GM20000 (cell line): ENCODE measurements at regions not wholly inside any gene's neighbourhood (a gene's known extent, or its start where the extent isn't known, plus 50 kb on each side); places are given as distances from the start of the nearest gene placed in this dataset.

Experiments
- DNase-seq: peaks from one replicate; pipeline ENCODE4 v3.0.0; 2012; ENCODE audit warnings: low spot score
- TF ChIP-seq, protein P1 (sequence below): IDR thresholded peaks from 2 replicates; pipeline ENCODE4 v1.5.1; 2012; ENCODE audit warnings: mild to moderate bottlenecking, control low read depth; ENCODE audit errors: extremely low read depth, missing control alignments

DNA sequence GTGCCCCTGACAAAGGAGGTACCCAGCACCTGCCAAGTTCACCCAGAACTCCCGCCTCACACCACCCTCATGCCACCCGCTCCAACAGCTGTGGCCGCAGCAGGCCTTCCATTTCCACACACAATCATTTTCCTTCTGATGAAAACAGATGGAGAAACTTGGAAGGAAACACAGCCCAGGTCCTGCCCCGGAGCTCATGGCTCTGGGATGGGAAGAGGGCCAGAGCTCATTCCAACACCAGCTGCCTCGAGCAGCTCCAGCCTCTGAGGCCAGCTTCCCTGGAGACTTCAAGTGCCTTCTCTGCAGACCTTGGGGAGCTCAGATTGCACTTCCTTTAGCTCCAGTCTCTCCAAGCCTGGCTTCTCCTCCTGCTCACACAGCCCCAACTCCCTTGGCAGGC, 55.1 kb upstream of the CMKLR1 start:
- DNase-seq = no peak
- TF ChIP-seq, protein P1, sequence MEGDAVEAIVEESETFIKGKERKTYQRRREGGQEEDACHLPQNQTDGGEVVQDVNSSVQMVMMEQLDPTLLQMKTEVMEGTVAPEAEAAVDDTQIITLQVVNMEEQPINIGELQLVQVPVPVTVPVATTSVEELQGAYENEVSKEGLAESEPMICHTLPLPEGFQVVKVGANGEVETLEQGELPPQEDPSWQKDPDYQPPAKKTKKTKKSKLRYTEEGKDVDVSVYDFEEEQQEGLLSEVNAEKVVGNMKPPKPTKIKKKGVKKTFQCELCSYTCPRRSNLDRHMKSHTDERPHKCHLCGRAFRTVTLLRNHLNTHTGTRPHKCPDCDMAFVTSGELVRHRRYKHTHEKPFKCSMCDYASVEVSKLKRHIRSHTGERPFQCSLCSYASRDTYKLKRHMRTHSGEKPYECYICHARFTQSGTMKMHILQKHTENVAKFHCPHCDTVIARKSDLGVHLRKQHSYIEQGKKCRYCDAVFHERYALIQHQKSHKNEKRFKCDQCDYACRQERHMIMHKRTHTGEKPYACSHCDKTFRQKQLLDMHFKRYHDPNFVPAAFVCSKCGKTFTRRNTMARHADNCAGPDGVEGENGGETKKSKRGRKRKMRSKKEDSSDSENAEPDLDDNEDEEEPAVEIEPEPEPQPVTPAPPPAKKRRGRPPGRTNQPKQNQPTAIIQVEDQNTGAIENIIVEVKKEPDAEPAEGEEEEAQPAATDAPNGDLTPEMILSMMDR = no peak

DNA sequence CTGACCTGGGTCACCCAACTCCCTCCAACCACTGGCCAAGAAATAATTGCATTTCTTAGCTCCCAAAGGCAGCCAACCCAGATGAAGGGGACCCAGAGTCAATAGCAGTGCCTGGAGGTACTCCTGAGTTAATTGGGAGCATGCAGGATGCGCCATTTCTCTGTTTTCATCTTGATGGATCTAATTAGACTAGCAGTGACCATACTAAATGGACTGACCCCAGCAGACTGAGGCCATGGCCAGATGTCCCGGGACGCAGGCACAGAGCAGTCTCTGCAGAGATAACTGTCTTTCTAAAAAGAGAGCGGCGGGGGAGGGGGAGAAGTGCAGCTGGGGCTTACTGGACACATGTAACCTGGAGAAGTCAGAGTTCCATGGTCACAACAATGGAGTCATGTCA, 53.2 kb upstream of the CMKLR1 start:
- DNase-seq = no peak
- TF ChIP-seq, protein P1 = no peak

DNA sequence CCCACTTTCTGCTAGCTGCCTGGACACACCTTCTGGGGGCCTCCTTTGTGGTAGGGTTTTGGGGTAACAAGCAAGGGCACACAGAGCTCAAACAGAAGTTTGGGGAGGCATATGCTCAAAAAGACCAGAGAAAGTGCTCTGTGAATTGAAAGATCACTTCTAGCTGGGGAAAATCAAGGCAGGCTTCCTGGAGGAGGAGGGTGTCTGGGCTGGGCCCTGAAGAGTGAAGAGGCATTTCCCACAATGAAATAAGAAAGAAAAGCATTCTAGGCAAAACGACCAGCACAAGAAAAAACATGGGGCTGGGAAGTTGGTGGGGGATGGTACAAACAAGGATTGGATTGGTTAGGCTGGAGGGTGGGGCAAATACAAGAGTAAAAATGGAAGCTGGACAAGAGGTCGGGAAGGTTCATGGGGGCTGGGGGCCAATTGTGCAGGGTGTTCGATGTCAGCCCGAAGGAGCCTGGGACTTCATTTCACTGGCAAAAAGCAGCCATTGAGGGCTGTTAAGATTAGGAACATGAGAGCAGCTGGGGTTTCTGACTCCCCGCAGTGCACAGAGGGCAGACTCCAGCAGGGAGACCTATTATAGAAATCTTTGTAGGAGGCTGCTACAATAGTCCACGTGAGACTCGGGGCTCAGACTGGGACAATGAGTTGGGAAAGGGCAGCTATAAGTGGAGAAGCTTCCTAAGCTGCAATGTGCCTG, 51.5 kb upstream of the CMKLR1 start:
- TF ChIP-seq, protein P1 = no peak
- DNase-seq = no peak

DNA sequence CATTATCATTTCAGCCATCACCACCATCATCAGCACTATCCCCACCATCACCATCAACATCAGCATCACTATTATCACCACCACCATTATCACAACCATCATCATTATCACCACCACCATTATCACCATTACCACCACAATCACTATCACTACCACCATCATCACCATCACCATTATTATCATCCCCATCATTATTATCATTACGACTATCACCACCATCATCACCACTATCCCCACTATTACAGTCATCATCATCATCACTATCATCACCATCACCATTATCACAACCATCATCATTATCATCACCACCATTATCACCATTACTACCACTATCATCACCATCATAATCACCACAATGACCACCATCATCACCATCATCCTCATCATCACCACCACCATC, 50.4 kb upstream of the CMKLR1 start:
- TF ChIP-seq, protein P1 = no peak

More for the DNA sequence above, 50.4 kb upstream of the CMKLR1 start:
- DNase-seq = no peak
